ENCODE measurements at regions not wholly inside any gene's neighbourhood (a gene's known extent, or its start where the extent isn't known, plus 50 kb on each side); places are given as distances from the start of the nearest gene placed in this dataset.

- no peaks in the 10 kb centered on the region for H3K4me1 ChIP-seq (replicated peaks in 1 of 4; ENCODE audit: control insufficient read depth in 3 of 4, insufficient read depth in 4 of 4, low read length in 3 of 4)
- ChIA-PET CTCF (ENCODE audit: partially characterized antibody) (no interaction called here), POLR2A (ENCODE audit: partially characterized antibody) (no interaction called here)
- no peaks in the 10 kb centered on the region for H3K27me3 ChIP-seq (replicated peaks in 1 of 4; ENCODE audit: control insufficient read depth in 3 of 4, extremely low read depth in 1 of 4, insufficient read depth in 3 of 4, low read length in 3 of 4)
- H3K56ac ChIP-seq (replicated peaks; ENCODE audit: insufficient read length, low read depth, low read length) = no peak overlapping the region
- no peak overlapping the region for H2BK120ac ChIP-seq (replicated peaks; ENCODE audit: low read depth, low read length)
- no peaks in the 10 kb centered on the region for H4K20me1 ChIP-seq (replicated peaks in 1 of 2; ENCODE audit: control insufficient read depth in 1 of 2, insufficient read depth in 2 of 2, low read length in 2 of 2)
- no peak overlapping the region for H2BK20ac ChIP-seq (ENCODE audit: low read length)
- H3K18ac ChIP-seq (ENCODE audit: extremely low read depth, low read length) = no peak overlapping the region
- FAIRE-seq (no peak), DNase-seq (ENCODE audit: low read depth in 1 of 2, low spot score in 2 of 2) (no peak)
- no peak overlapping the region for H3K23ac ChIP-seq (ENCODE audit: insufficient read length)
- H3K23me2 ChIP-seq (ENCODE audit: low read depth, low read length) = no peaks in the 10 kb centered on the region
- H3K4me3 ChIP-seq (ENCODE audit: extremely low read depth in 1 of 4, insufficient read depth in 2 of 4, low read depth in 3 of 4, low read length in 4 of 4) = no peak overlapping the region
- no peak overlapping the region for H4K91ac ChIP-seq (replicated peaks; ENCODE audit: insufficient read length, low read length)
- no peaks in the 10 kb centered on the region for H3K36me3 ChIP-seq (ENCODE audit: control insufficient read depth in 2 of 4, insufficient read depth in 4 of 4, low read length in 3 of 4)
- no peak overlapping the region for H2AFZ ChIP-seq (ENCODE audit: low read length)
- H3K14ac ChIP-seq (ENCODE audit: insufficient read length) = no peak overlapping the region
- H3K9me3 ChIP-seq (ENCODE audit: insufficient read depth in 2 of 2, low read depth in 1 of 2, low read length in 1 of 2) = no peaks in the 10 kb centered on the region
- WGBS, 2 experiments (ENCODE audit: extremely low coverage in 1 of 2, insufficient coverage in 1 of 2, insufficient read length in 1 of 2, insufficient replicate concordance in 2 of 2, low coverage in 1 of 2, low lambda C conversion rate in 2 of 2, missing lambda C conversion rate in 1 of 2) = 100% methylated on average over 2 of the region's 2 CpGs; no CpG with 5 or more reads in 1 of the 2 experiments
- H2BK12ac ChIP-seq (ENCODE audit: low read depth, low read length) = no peak overlapping the region
- no peaks in the 10 kb centered on the region for H3K79me2 ChIP-seq (ENCODE audit: control insufficient read depth in 1 of 2, insufficient read depth in 2 of 2, low read length in 2 of 2)
- no peak overlapping the region for H2BK15ac ChIP-seq (ENCODE audit: low read length)
- H2AK5ac ChIP-seq (ENCODE audit: low read depth, low read length) = no peak overlapping the region
- H3K4me2 ChIP-seq (ENCODE audit: insufficient read depth in 1 of 2, low read depth in 2 of 2, low read length in 2 of 2) = no peak overlapping the region
- H2BK5ac ChIP-seq (ENCODE audit: low read depth, low read length) = no peak overlapping the region
- H4K5ac ChIP-seq (ENCODE audit: insufficient read length, low read depth, low read length) = no peak overlapping the region
- no peak overlapping the region for H3K27ac ChIP-seq (ENCODE audit: low read depth, low read length)
- H3K9ac ChIP-seq (replicated peaks in 1 of 4; ENCODE audit: extremely low read depth in 1 of 4, low read depth in 3 of 4, low read length in 3 of 4) = no peak overlapping the region
- H4K8ac ChIP-seq (ENCODE audit: extremely low read depth, insufficient read depth, low read length) = no peak overlapping the region
- H3K79me1 ChIP-seq (ENCODE audit: low read depth, low read length) = no peaks in the 10 kb centered on the region
- no peak overlapping the region for H3K4ac ChIP-seq (replicated peaks; ENCODE audit: insufficient read length, low read depth, low read length)
- TF ChIP-seq SUZ12 (IDR thresholded peaks at IDR 0.05; ENCODE audit: low read length) (no peak), NRF1 (IDR thresholded peaks at IDR 0.05; ENCODE audit: low read depth, low read length) (no peak), SRF (IDR thresholded peaks at IDR 0.05; ENCODE audit: low read depth, low read length) (no peak), TCF12 (IDR thresholded peaks at IDR 0.05; ENCODE audit: low read depth, low read length) (no peak), CHD1 (IDR thresholded peaks at IDR 0.05; ENCODE audit: low read depth, low read length) (no peak)
These were observed 129.9 kb upstream of the HCN1 start for GRCh38 chr5:45826055-45826454.
